ENCODE measurements at regions not wholly inside any gene's neighbourhood (a gene's known extent, or its start where the extent isn't known, plus 50 kb on each side); places are given as distances from the start of the nearest gene placed in this dataset.

GRCh38 chr1:60895701-60896100 lies 186.7 kb upstream of the NFIA start:
- H3K27ac ChIP-seq (ENCODE audit: low read length): no peak overlapping the region
- WGBS (ENCODE audit: insufficient coverage): no CpG with 5 or more reads among the region's 3 CpGs

GRCh38 chr1:60895252-60895651 lies 187.1 kb upstream of the NFIA start:
- Histone ChIP-seq H3K36me3 (ENCODE audit: control insufficient read depth in 2 of 2, extremely low read depth in 1 of 2, insufficient read depth in 1 of 2, low read length in 1 of 2) (no peaks in the 10 kb centered on the region), H3K27ac (ENCODE audit: low read length) (no peak overlapping the region), H3K9me3 (no peaks in the 10 kb centered on the region), H3K4me3 (ENCODE audit: control insufficient read depth in 1 of 2, extremely low read depth in 1 of 2, low read length in 1 of 2) (no peak overlapping the region), H3K4me1 (ENCODE audit: control insufficient read depth in 1 of 2, extremely low read depth in 1 of 2, insufficient read depth in 2 of 2, low read length in 2 of 2) (no peaks in the 10 kb centered on the region), H3K27me3 (replicated peaks in 1 of 2; ENCODE audit: control insufficient read depth in 2 of 2, extremely low read depth in 1 of 2, insufficient read depth in 2 of 2, low read length in 1 of 2) (no peaks in the 10 kb centered on the region)
- ATAC-seq (replicated peaks in 1 of 4): no peak
- 100% methylated on average over 1 of the region's 6 CpGs for WGBS (ENCODE audit: insufficient coverage)
- CTCF ChIA-PET: no interaction called here
- Mint-ChIP-seq H3K9me3 (no peaks in the 10 kb centered on the region), H3K4me3 (no peak overlapping the region), H3K4me1 (no peaks in the 10 kb centered on the region), H3K27me3 (peaks cover 3 to 7% of the 10 kb centered on the region in 2 donors), H3K27ac (no peak overlapping the region), H3K36me3 (no peaks in the 10 kb centered on the region)
- POLR2A ChIA-PET: no interaction called here
- DNase-seq: no peak

More at GRCh38 chr1:60895701-60896100, 186.7 kb upstream of the NFIA start:
- no peak overlapping the region for H3K4me3 Mint-ChIP-seq
- no peaks in the 10 kb centered on the region for H3K4me1 ChIP-seq (ENCODE audit: control insufficient read depth in 1 of 2, extremely low read depth in 1 of 2, insufficient read depth in 2 of 2, low read length in 2 of 2)
- H3K27me3 Mint-ChIP-seq: peaks cover 3 to 7% of the 10 kb centered on the region in 2 donors
- no peaks in the 10 kb centered on the region for H3K9me3 Mint-ChIP-seq
- no peaks in the 10 kb centered on the region for H3K27me3 ChIP-seq (replicated peaks in 1 of 2; ENCODE audit: control insufficient read depth in 2 of 2, extremely low read depth in 1 of 2, insufficient read depth in 2 of 2, low read length in 1 of 2)
- ATAC-seq (replicated peaks in 1 of 4) (no peak), DNase-seq (no peak)
- no peak overlapping the region for H3K27ac Mint-ChIP-seq
- H3K36me3 ChIP-seq (ENCODE audit: control insufficient read depth in 2 of 2, extremely low read depth in 1 of 2, insufficient read depth in 1 of 2, low read length in 1 of 2): no peaks in the 10 kb centered on the region
- no peaks in the 10 kb centered on the region for H3K9me3 ChIP-seq
- H3K36me3 Mint-ChIP-seq: no peaks in the 10 kb centered on the region
- H3K4me3 ChIP-seq (ENCODE audit: control insufficient read depth in 1 of 2, extremely low read depth in 1 of 2, low read length in 1 of 2): no peak overlapping the region
- ChIA-PET POLR2A (no interaction called here), CTCF (no interaction called here)
- H3K4me1 Mint-ChIP-seq: no peaks in the 10 kb centered on the region

- no peaks in the 10 kb centered on the region for H3K9me3 ChIP-seq
- no CpG with 5 or more reads among the region's 2 CpGs for WGBS (ENCODE audit: insufficient coverage)
- Mint-ChIP-seq H3K9me3 (no peaks in the 10 kb centered on the region), H3K4me1 (no peaks in the 10 kb centered on the region), H3K36me3 (no peaks in the 10 kb centered on the region), H3K4me3 (no peak overlapping the region), H3K27me3 (peaks cover 3 to 7% of the 10 kb centered on the region in 2 donors), H3K27ac (no peak overlapping the region)
- H3K27ac ChIP-seq (ENCODE audit: low read length): no peak overlapping the region
- no peak for ATAC-seq (replicated peaks in 1 of 4)
- no peaks in the 10 kb centered on the region for H3K27me3 ChIP-seq (replicated peaks in 1 of 2; ENCODE audit: control insufficient read depth in 2 of 2, extremely low read depth in 1 of 2, insufficient read depth in 2 of 2, low read length in 1 of 2)
- DNase-seq: no peak
- ChIA-PET POLR2A (no interaction called here), CTCF (no interaction called here)
- H3K36me3 ChIP-seq (ENCODE audit: control insufficient read depth in 2 of 2, extremely low read depth in 1 of 2, insufficient read depth in 1 of 2, low read length in 1 of 2): no peaks in the 10 kb centered on the region
- no peaks in the 10 kb centered on the region for H3K4me1 ChIP-seq (ENCODE audit: control insufficient read depth in 1 of 2, extremely low read depth in 1 of 2, insufficient read depth in 2 of 2, low read length in 2 of 2)
- no peak overlapping the region for H3K4me3 ChIP-seq (ENCODE audit: control insufficient read depth in 1 of 2, extremely low read depth in 1 of 2, low read length in 1 of 2)
Measured at GRCh38 chr1:60894741-60895140, 187.6 kb upstream of the NFIA start.

- Mint-ChIP-seq H3K27ac (no peak overlapping the region), H3K9me3 (no peaks in the 10 kb centered on the region), H3K27me3 (peaks cover 3 to 7% of the 10 kb centered on the region in 2 donors), H3K4me3 (no peak overlapping the region), H3K4me1 (no peaks in the 10 kb centered on the region), H3K36me3 (no peaks in the 10 kb centered on the region)
- POLR2A ChIA-PET: no interaction called here
- H3K27ac ChIP-seq (ENCODE audit: low read length): no peak overlapping the region
- no peak overlapping the region for H3K4me3 ChIP-seq (ENCODE audit: control insufficient read depth in 1 of 2, extremely low read depth in 1 of 2, low read length in 1 of 2)
- no peaks in the 10 kb centered on the region for H3K27me3 ChIP-seq (replicated peaks in 1 of 2; ENCODE audit: control insufficient read depth in 2 of 2, extremely low read depth in 1 of 2, insufficient read depth in 2 of 2, low read length in 1 of 2)
- WGBS (ENCODE audit: insufficient coverage): 95% methylated on average over 3 of the region's 3 CpGs
- H3K36me3 ChIP-seq (ENCODE audit: control insufficient read depth in 2 of 2, extremely low read depth in 1 of 2, insufficient read depth in 1 of 2, low read length in 1 of 2): no peaks in the 10 kb centered on the region
- no peaks in the 10 kb centered on the region for H3K4me1 ChIP-seq (ENCODE audit: control insufficient read depth in 1 of 2, extremely low read depth in 1 of 2, insufficient read depth in 2 of 2, low read length in 2 of 2)
- DNase-seq: no peak
- ATAC-seq (replicated peaks in 1 of 4): no peak
- CTCF ChIA-PET: interaction anchor here in 1 of 2 donors (0.6 kb wide), 1 partner anchor 634 kb away, joined by 4 read pairs; no protein-coding TSS in a partner anchor
- H3K9me3 ChIP-seq: no peaks in the 10 kb centered on the region
Measured at GRCh38 chr1:60894130-60894529, 188.2 kb upstream of the NFIA start.

- Histone ChIP-seq H3K9me3 (no peaks in the 10 kb centered on the region), H3K27me3 (replicated peaks in 1 of 2; ENCODE audit: control insufficient read depth in 2 of 2, extremely low read depth in 1 of 2, insufficient read depth in 2 of 2, low read length in 1 of 2) (no peaks in the 10 kb centered on the region), H3K4me1 (ENCODE audit: control insufficient read depth in 1 of 2, extremely low read depth in 1 of 2, insufficient read depth in 2 of 2, low read length in 2 of 2) (no peaks in the 10 kb centered on the region), H3K36me3 (ENCODE audit: control insufficient read depth in 2 of 2, extremely low read depth in 1 of 2, insufficient read depth in 1 of 2, low read length in 1 of 2) (no peaks in the 10 kb centered on the region), H3K4me3 (ENCODE audit: control insufficient read depth in 1 of 2, extremely low read depth in 1 of 2, low read length in 1 of 2) (no peak overlapping the region), H3K27ac (ENCODE audit: low read length) (no peak overlapping the region)
- no peak for DNase-seq
- 74% methylated on average over 3 of the region's 11 CpGs for WGBS (ENCODE audit: insufficient coverage)
- Mint-ChIP-seq H3K27me3 (peaks cover 3 to 5% of the 10 kb centered on the region in 2 donors), H3K4me3 (no peak overlapping the region), H3K36me3 (no peaks in the 10 kb centered on the region), H3K27ac (no peak overlapping the region), H3K9me3 (no peaks in the 10 kb centered on the region), H3K4me1 (no peaks in the 10 kb centered on the region)
- ChIA-PET CTCF (interaction anchor here (0.6 kb wide), 2 partner anchors 16 to 635 kb away, joined by 3 to 4 read pairs; no protein-coding TSS in a partner anchor), POLR2A (no interaction called here)
- no peak for ATAC-seq (replicated peaks in 1 of 4)
Measured at GRCh38 chr1:60893136-60893930, 189.0 kb upstream of the NFIA start.

- H3K9me3 ChIP-seq: no peaks in the 10 kb centered on the region
- POLR2A ChIA-PET: no interaction called here
- no peak overlapping the region for H3K4me3 ChIP-seq (ENCODE audit: control insufficient read depth in 1 of 2, extremely low read depth in 1 of 2, low read length in 1 of 2)
- no peak overlapping the region for H3K27ac Mint-ChIP-seq
- DNase-seq (no peak), ATAC-seq (replicated peaks in 1 of 4) (no peak)
- CTCF ChIA-PET: no interaction called here
- no peaks in the 10 kb centered on the region for H3K36me3 ChIP-seq (ENCODE audit: control insufficient read depth in 2 of 2, extremely low read depth in 1 of 2, insufficient read depth in 1 of 2, low read length in 1 of 2)
- H3K4me1 ChIP-seq (ENCODE audit: control insufficient read depth in 1 of 2, extremely low read depth in 1 of 2, insufficient read depth in 2 of 2, low read length in 2 of 2): no peaks in the 10 kb centered on the region
- no peaks in the 10 kb centered on the region for H3K27me3 ChIP-seq (replicated peaks in 1 of 2; ENCODE audit: control insufficient read depth in 2 of 2, extremely low read depth in 1 of 2, insufficient read depth in 2 of 2, low read length in 1 of 2)
- H3K27ac ChIP-seq (ENCODE audit: low read length): no peak overlapping the region
- H3K4me3 Mint-ChIP-seq: no peak overlapping the region
- no CpG with 5 or more reads among the region's 3 CpGs for WGBS (ENCODE audit: insufficient coverage)
- H3K27me3 Mint-ChIP-seq: peaks cover 3% of the 10 kb centered on the region in 2 donors
- no peaks in the 10 kb centered on the region for H3K4me1 Mint-ChIP-seq
- H3K9me3 Mint-ChIP-seq: no peaks in the 10 kb centered on the region
- H3K36me3 Mint-ChIP-seq: no peaks in the 10 kb centered on the region
Measured at GRCh38 chr1:60891765-60892164, 190.6 kb upstream of the NFIA start.
